Gastrocnemius medialis (tissue), 4 donors: ENCODE measurements at regions not wholly inside any gene's neighbourhood (a gene's known extent, or its start where the extent isn't known, plus 50 kb on each side); places are given as distances from the start of the nearest gene placed in this dataset.

Source experiments
- ATAC-seq, 2 donors: fragments of 150-250 bp; one replicate each; pipeline ENCODE4 v1.9.1; 2016
- DNase-seq, 2 donors: peaks; one replicate each; pipeline ENCODE4 v3.0.0-alpha.2; 2019
- H3K27ac ChIP-seq, 4 donors: fragments of 200-600 bp; sonication (generic); 1 replicate in 1 of 4; 2 replicates in 3 of 4; pipeline ENCODE4 v1.5.1; 2016 to 2018; ENCODE audit warnings: mild to moderate bottlenecking in 2 of 4, moderate library complexity in 1 of 4
- H3K27me3 ChIP-seq, 3 donors: fragments of 200-600 bp; sonication (generic) in 2 of 3; 1 replicate in 1 of 3; 2 replicates in 2 of 3; pipeline versions ENCODE4 v1.5.1 to v1.6.0; 2016 to 2019; ENCODE audit warnings: mild to moderate bottlenecking in 1 of 3, moderate library complexity in 1 of 3
- H3K36me3 ChIP-seq, 2 donors: fragments of 200-600 bp; sonication (generic) in 1 of 2; one replicate each; pipeline ENCODE4 v1.5.1; 2017 to 2018
- H3K4me1 ChIP-seq, 2 donors: fragments of 200-600 bp; sonication (generic) in 1 of 2; one replicate each; pipeline ENCODE4 v1.5.1; 2016 to 2017; ENCODE audit warnings: mild to moderate bottlenecking in 2 of 2
- H3K4me3 ChIP-seq, 4 donors: fragments of 200-600 bp; sonication (generic) in 3 of 4; 1 replicate in 1 of 4; 2 replicates in 3 of 4; pipeline ENCODE4 v1.5.1; 2016 to 2019; ENCODE audit warnings: mild to moderate bottlenecking in 2 of 4
- H3K9me3 ChIP-seq, 3 donors: fragments of 200-600 bp; sonication (generic) in 2 of 3; 1 replicate in 1 of 3; 2 replicates in 2 of 3; pipeline ENCODE4 v1.5.1; 2016 to 2019
- POLR2A ChIP-seq, 2 donors: fragments of 450-650 bp; IDR thresholded peaks; one replicate each; pipeline ENCODE4 v1.6.1; 2017; ENCODE audit warnings: antibody characterized with exemption in 2 of 2, mild to moderate bottlenecking in 2 of 2, moderate library complexity in 2 of 2
- in situ Hi-C, 4 donors: fragments of 200-750 bp; cut with MboI; loops; one replicate each; pipeline versions ENCODE4 v1.15.0 to v1.8.0; 2017; ENCODE audit warnings: low sequenced_read_pairs in 4 of 4
- intact Hi-C: fragments of 100-400 bp; cut with DNase I; formaldehyde crosslinking; loops from one replicate; pipeline ENCODE4 v1.15.1; 2023; ENCODE audit warnings: low total_unique reads
- TF ChIP-seq, protein P1 (sequence below), 5 experiments: fragments of 450-650 bp in 3 of 5; fragments of 200-600 bp in 2 of 5; sonication (generic) in 2 of 5; IDR thresholded peaks in 4 of 5; conservative IDR thresholded peaks in 1 of 5; 1 replicate in 4 of 5; 2 replicates in 1 of 5; pipeline ENCODE4 v1.5.1; 2016 to 2019; ENCODE audit warnings: antibody characterized with exemption in 5 of 5, mild to moderate bottlenecking in 3 of 5, moderate library complexity in 3 of 5

DNA sequence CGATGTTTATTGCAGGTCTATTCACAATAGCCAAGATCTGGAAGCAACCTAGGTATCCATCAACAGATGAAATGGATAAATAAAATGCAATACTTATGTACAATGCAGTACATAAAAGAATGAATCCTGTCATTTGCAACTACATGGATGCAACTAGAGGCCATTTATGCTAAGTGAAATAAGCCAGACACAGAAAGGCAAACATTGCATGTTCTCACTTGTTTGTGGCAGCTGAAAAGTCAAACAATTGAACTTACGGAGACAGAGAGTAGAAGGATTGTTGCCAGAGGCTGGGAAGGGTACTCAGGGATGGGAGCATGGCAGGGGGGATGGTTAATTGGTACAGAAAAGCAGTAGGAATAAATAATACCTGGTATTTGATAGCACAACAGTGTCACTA, 563.9 kb downstream of the TMX3 start:
- H3K4me1 ChIP-seq, result no peaks in the 10 kb centered on the region
- DNase-seq, result no peak
- in situ Hi-C loops, result loop anchor here in 1 of 4 donors (25.0 kb wide), 1 partner anchor 89 kb away; no protein-coding TSS in a partner anchor
- H3K9me3 ChIP-seq, result no peaks in the 10 kb centered on the region
- H3K27me3 ChIP-seq, result no peaks in the 10 kb centered on the region
- no peaks in the 10 kb centered on the region for H3K36me3 ChIP-seq
- ATAC-seq, result no peak
- intact Hi-C loops, result no loop called here
- no peak overlapping the region for H3K4me3 ChIP-seq
- TF ChIP-seq POLR2A (IDR thresholded peaks at IDR 0.05), result no peak
- TF ChIP-seq, protein P1, sequence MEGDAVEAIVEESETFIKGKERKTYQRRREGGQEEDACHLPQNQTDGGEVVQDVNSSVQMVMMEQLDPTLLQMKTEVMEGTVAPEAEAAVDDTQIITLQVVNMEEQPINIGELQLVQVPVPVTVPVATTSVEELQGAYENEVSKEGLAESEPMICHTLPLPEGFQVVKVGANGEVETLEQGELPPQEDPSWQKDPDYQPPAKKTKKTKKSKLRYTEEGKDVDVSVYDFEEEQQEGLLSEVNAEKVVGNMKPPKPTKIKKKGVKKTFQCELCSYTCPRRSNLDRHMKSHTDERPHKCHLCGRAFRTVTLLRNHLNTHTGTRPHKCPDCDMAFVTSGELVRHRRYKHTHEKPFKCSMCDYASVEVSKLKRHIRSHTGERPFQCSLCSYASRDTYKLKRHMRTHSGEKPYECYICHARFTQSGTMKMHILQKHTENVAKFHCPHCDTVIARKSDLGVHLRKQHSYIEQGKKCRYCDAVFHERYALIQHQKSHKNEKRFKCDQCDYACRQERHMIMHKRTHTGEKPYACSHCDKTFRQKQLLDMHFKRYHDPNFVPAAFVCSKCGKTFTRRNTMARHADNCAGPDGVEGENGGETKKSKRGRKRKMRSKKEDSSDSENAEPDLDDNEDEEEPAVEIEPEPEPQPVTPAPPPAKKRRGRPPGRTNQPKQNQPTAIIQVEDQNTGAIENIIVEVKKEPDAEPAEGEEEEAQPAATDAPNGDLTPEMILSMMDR (IDR thresholded peaks at IDR 0.05 in 4 of 5, conservative IDR thresholded peaks at IDR 0.05 in 1 of 5), result no peak
- no peak overlapping the region for H3K27ac ChIP-seq

DNA sequence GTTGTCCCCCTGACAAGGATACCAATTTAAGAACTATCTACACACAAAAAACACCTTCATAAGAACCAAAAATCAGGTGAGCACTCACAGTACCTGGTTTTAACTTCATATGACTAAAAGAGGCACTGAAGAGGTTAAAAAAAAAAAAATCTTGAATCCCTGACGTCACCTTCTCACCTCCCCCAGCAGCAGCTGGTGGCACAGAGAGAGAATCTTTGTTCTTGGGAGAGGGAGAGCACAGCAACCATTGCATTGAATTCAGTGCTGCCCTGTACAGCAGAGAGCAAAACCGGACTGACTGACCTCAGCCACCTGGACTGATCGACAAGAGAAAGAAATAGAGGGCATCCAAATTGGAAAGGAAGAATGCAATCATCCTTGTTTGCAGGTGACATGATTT, 566.0 kb downstream of the TMX3 start:
- Histone ChIP-seq H3K4me3 (no peak overlapping the region), H3K27ac (no peak overlapping the region), H3K4me1 (no peaks in the 10 kb centered on the region), H3K36me3 (no peaks in the 10 kb centered on the region), H3K27me3 (no peaks in the 10 kb centered on the region), H3K9me3 (no peaks in the 10 kb centered on the region)
- DNase-seq (no peak), ATAC-seq (no peak)
- in situ Hi-C loops (no loop called here), intact Hi-C loops (no loop called here)
- TF ChIP-seq, protein P1 (IDR thresholded peaks at IDR 0.05 in 4 of 5, conservative IDR thresholded peaks at IDR 0.05 in 1 of 5), result no peak
- TF ChIP-seq POLR2A (IDR thresholded peaks at IDR 0.05), result no peak

DNA sequence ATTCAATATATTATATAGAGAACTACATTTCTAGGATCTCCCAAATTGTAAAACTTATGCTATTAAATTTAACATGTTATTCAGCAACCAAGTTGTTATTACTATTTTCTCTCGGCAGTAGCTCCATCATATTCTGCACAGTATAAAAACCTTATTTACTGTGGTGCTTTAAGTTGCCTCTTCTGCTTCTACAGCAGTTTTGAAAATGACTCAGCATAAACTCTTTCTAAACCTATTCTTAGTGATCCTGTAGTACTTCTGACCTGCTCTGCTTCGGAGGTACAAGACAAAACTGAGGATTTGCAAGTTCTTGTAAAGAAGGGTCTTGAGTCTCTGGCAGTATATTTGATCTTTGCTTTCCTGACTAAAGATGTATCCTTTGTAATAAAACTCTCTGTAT, 567.2 kb downstream of the TMX3 start:
- no peak for ATAC-seq
- Histone ChIP-seq H3K9me3 (no peaks in the 10 kb centered on the region), H3K36me3 (no peaks in the 10 kb centered on the region), H3K27ac (no peak overlapping the region), H3K4me3 (no peak overlapping the region), H3K4me1 (no peaks in the 10 kb centered on the region), H3K27me3 (no peaks in the 10 kb centered on the region)
- no peak for DNase-seq
- no peak for TF ChIP-seq POLR2A (IDR thresholded peaks at IDR 0.05)
- TF ChIP-seq, protein P1 (IDR thresholded peaks at IDR 0.05 in 4 of 5, conservative IDR thresholded peaks at IDR 0.05 in 1 of 5), result no peak
- in situ Hi-C loops, result no loop called here
- intact Hi-C loops, result no loop called here

DNA sequence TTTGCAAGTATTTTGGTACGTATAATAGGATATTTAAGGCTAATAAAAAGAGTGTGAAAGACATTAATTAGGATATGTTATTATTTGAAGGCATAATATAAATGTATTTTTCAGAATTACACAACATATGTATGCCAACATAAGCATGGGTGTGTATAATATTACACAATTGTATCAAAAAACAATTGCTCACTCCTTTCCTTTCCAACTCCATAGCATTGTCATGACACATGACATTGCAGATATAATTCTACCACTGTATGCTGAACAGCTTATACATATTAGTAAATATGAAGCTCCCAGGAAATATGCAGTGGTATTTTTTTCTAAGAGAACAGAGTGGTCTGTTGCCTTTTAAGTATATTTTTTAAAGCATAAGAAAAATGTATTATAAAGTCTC, 593.1 kb downstream of the TMX3 start:
- no peak overlapping the region for H3K4me3 ChIP-seq

DNA sequence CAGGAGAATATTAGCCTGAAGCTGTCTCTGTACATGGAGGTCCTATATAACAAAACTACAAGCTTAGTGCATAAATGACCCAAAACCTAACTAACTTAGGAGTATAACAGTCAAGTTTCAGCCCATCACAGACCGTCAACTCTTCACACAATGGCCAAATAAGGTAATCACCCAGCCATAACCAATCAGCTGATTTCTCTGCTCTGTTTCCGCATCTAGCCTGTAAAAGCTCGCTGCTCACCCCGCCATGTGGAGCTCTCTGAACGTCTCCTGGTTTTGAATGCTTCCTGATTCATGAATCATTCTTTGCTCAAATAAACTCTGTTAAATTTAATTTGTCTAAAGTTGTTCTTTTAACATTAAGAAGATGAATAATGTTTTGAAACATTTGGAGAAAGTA, 593.6 kb downstream of the TMX3 start:
- Histone ChIP-seq H3K27me3 (no peaks in the 10 kb centered on the region), H3K4me3 (no peak overlapping the region), H3K36me3 (no peaks in the 10 kb centered on the region), H3K9me3 (no peaks in the 10 kb centered on the region), H3K4me1 (no peaks in the 10 kb centered on the region), H3K27ac (no peak overlapping the region)
- in situ Hi-C loops (no loop called here), intact Hi-C loops (no loop called here)
- TF ChIP-seq POLR2A (IDR thresholded peaks at IDR 0.05), result no peak
- TF ChIP-seq, protein P1 (IDR thresholded peaks at IDR 0.05 in 4 of 5, conservative IDR thresholded peaks at IDR 0.05 in 1 of 5), result no peak
- DNase-seq, result no peak
- ATAC-seq, result no peak

More for the DNA sequence above, 593.1 kb downstream of the TMX3 start:
- ATAC-seq (no peak), DNase-seq (no peak)
- intact Hi-C loops (no loop called here), in situ Hi-C loops (no loop called here)
- Histone ChIP-seq H3K4me1 (no peaks in the 10 kb centered on the region), H3K9me3 (no peaks in the 10 kb centered on the region), H3K36me3 (no peaks in the 10 kb centered on the region), H3K27me3 (no peaks in the 10 kb centered on the region), H3K27ac (no peak overlapping the region)
- TF ChIP-seq, protein P1 (IDR thresholded peaks at IDR 0.05 in 4 of 5, conservative IDR thresholded peaks at IDR 0.05 in 1 of 5), result no peak
- TF ChIP-seq POLR2A (IDR thresholded peaks at IDR 0.05), result no peak
